ENCODE measurements at regions not wholly inside any gene's neighbourhood (a gene's known extent, or its start where the extent isn't known, plus 50 kb on each side); places are given as distances from the start of the nearest gene placed in this dataset.

- no peak for TF ChIP-seq CTCF (IDR thresholded peaks at IDR 0.05)
- TF ChIP-seq SIN3A (IDR thresholded peaks at IDR 0.05; ENCODE audit: borderline replicate concordance, insufficient read depth, low read depth, low read length): no peak
- no peak for TF ChIP-seq POLR2AphosphoS5 (IDR thresholded peaks at IDR 0.05; ENCODE audit: low read depth, low read length)
Observed at GRCh38 chr12:81942594-81942993, 183.4 kb upstream of the PPFIA2 start.
